A172 (cell line): ENCODE measurements at regions not wholly inside any gene's neighbourhood (a gene's known extent, or its start where the extent isn't known, plus 50 kb on each side); places are given as distances from the start of the nearest gene placed in this dataset.
"Not testable (repeated sequence)": the region's sequence is repeated elsewhere in the genome, so short reads cannot be mapped to it uniquely, and the experiment has no call there.

Source experiments
- DNase-seq: peaks from one replicate; pipeline ENCODE4 v3.0.0-alpha.2; 2015; ENCODE audit warnings: low spot score

GRCh38 chr18:47679864-47680263 is 250.6 kb downstream of the SMAD2 start:
- no peak for DNase-seq

GRCh38 chr18:47677952-47678351 is 252.5 kb downstream of the SMAD2 start:
- DNase-seq = no peak

GRCh38 chr18:47669815-47670214 is 260.6 kb downstream of the SMAD2 start:
- DNase-seq = no peak

- DNase-seq = no peak
These were observed 272.0 kb downstream of the SMAD2 start for GRCh38 chr18:47658498-47658897.

GRCh38 chr18:47654988-47655387 is 275.5 kb downstream of the SMAD2 start:
- DNase-seq = no peak

GRCh38 chr18:47644896-47645295 is 285.6 kb downstream of the SMAD2 start:
- no peak for DNase-seq

GRCh38 chr18:47637551-47637950 is 292.9 kb downstream of the SMAD2 start:
- not testable (repeated sequence) for DNase-seq

GRCh38 chr18:47635416-47635815 is 295.0 kb downstream of the SMAD2 start:
- DNase-seq = no peak

GRCh38 chr18:47632970-47633635 is 297.4 kb downstream of the SMAD2 start:
- no peak for DNase-seq

GRCh38 chr18:47628893-47629292 is 301.6 kb downstream of the SMAD2 start:
- DNase-seq = no peak

GRCh38 chr18:47628240-47628781 is 302.1 kb downstream of the SMAD2 start:
- no peak for DNase-seq

- DNase-seq = no peak
These were observed 303.4 kb downstream of the SMAD2 start for GRCh38 chr18:47627030-47627429.

- no peak for DNase-seq
These were observed 310.5 kb downstream of the SMAD2 start for GRCh38 chr18:47619771-47620448.

- DNase-seq = no peak
These were observed 311.7 kb downstream of the SMAD2 start for GRCh38 chr18:47618758-47619157.

- DNase-seq = no peak
These were observed 315.4 kb downstream of the SMAD2 start for GRCh38 chr18:47615043-47615442.

GRCh38 chr18:47613929-47614328 is 316.5 kb downstream of the SMAD2 start:
- no peak for DNase-seq

- DNase-seq = no peak
These were observed 318.8 kb downstream of the SMAD2 start for GRCh38 chr18:47611649-47612048.

GRCh38 chr18:47606526-47606925 is 323.9 kb downstream of the SMAD2 start:
- DNase-seq = no peak

GRCh38 chr18:47605093-47605492 is 325.4 kb downstream of the SMAD2 start:
- DNase-seq = no peak

- no peak for DNase-seq
These were observed 326.4 kb downstream of the SMAD2 start for GRCh38 chr18:47604021-47604420.

- no peak for DNase-seq
These were observed 327.3 kb downstream of the SMAD2 start for GRCh38 chr18:47603158-47603557.

GRCh38 chr18:47602273-47602897 is 328.1 kb downstream of the SMAD2 start:
- DNase-seq = no peak
